ENCODE measurements at regions not wholly inside any gene's neighbourhood (a gene's known extent, or its start where the extent isn't known, plus 50 kb on each side); places are given as distances from the start of the nearest gene placed in this dataset.

DNA sequence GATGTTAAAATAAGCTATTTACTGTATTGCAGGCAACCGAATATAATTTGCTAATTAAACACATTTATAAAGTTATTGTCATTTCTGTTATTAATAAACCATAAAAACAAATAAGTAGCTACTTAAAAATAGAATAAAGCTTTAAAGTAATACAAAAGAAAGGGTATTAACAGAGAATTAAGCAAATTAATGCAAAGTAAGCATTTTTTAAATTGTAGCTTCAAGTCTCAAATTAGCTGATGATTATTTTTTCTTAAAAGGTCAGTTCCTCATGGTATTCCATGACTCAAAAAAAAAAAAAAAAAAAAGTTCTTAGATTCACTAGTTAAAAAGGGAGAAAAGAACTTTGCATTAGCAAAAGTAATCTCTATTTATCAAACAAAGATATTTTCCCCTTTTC lies 292.5 kb downstream of the SLITRK1 start:
- H3K27ac ChIP-seq (ENCODE audit: low read length) = no peak overlapping the region
- DNase-seq (no peak), ATAC-seq (no peak)
- no peaks in the 10 kb centered on the region for H3K9me2 ChIP-seq (replicated peaks; ENCODE audit: low read length)
- H4K20me1 ChIP-seq (ENCODE audit: low read length) = no peaks in the 10 kb centered on the region
- no peak overlapping the region for H3K9ac ChIP-seq (ENCODE audit: low read length)
- intact Hi-C loops (cut with micrococcal nuclease) = no loop called here
- no peaks in the 10 kb centered on the region for H3K79me2 ChIP-seq (ENCODE audit: low read length)
- CTCF ChIA-PET = interaction anchor here (0.6 kb wide), 1 partner anchor 541 kb away, joined by 7 read pairs; no protein-coding TSS in a partner anchor
- no peaks in the 10 kb centered on the region for H3K4me1 ChIP-seq (ENCODE audit: insufficient read depth, low read length)
- POLR2A ChIA-PET (ENCODE audit: unreplicated experiment) = no interaction called here
- H3K36me3 ChIP-seq (ENCODE audit: low read depth, low read length) = no peaks in the 10 kb centered on the region
- no peak overlapping the region for H3K4me2 ChIP-seq (ENCODE audit: low read length)
- no TSS peak for BruUV-seq (replicated peaks)
- no peaks in the 10 kb centered on the region for H3F3A ChIP-seq (ENCODE audit: low read length, unreplicated experiment)
- no peak overlapping the region for H2AFZ ChIP-seq (ENCODE audit: low read length)
- H3K27me3 ChIP-seq (ENCODE audit: low read length) = no peaks in the 10 kb centered on the region
- no peak overlapping the region for H3K4me3 ChIP-seq (ENCODE audit: low read length)
- no peaks in the 10 kb centered on the region for H3K9me3 ChIP-seq (ENCODE audit: low read length)
- no peak for TF ChIP-seq CTCF (conservative IDR thresholded peaks at IDR 0.05; ENCODE audit: low read depth, low read length)
- TF ChIP-seq EZH2phosphoT487 (IDR thresholded peaks at IDR 0.05; ENCODE audit: borderline replicate concordance, low read length) = no peak
- TF ChIP-seq EZH2 (IDR thresholded peaks at IDR 0.05; ENCODE audit: low read length, unreplicated experiment) = no peak

DNA sequence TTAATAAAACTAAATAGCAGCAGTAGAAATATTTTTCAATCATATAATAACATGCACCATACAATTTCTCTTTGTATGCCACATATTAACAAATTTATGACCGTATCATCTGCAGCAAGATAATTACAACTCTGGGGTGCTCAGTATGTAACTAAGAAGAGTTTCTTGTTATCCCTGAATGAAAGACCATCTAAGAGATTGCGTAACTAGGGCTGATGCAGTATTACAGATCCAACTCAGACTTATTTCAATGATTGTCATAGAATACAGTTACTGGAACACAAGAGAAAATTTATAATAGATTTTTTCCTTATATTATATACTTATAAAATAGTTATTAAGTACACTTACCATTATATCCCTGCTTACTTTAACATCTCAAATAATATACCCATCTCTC lies 305.1 kb downstream of the SLITRK1 start:
- ChIA-PET CTCF (no interaction called here), POLR2A (ENCODE audit: unreplicated experiment) (no interaction called here)
- no TSS peak for BruUV-seq (replicated peaks)
- Histone ChIP-seq H3K79me2 (ENCODE audit: low read length) (no peaks in the 10 kb centered on the region), H2AFZ (ENCODE audit: low read length) (no peak overlapping the region), H3K9ac (ENCODE audit: low read length) (no peak overlapping the region), H3K9me2 (replicated peaks; ENCODE audit: low read length) (no peaks in the 10 kb centered on the region), H3K9me3 (ENCODE audit: low read length) (no peaks in the 10 kb centered on the region), H3K36me3 (ENCODE audit: low read depth, low read length) (no peaks in the 10 kb centered on the region), H3K27me3 (ENCODE audit: low read length) (no peaks in the 10 kb centered on the region), H3K4me2 (ENCODE audit: low read length) (no peak overlapping the region), H3K4me1 (ENCODE audit: insufficient read depth, low read length) (no peaks in the 10 kb centered on the region), H4K20me1 (ENCODE audit: low read length) (no peaks in the 10 kb centered on the region), H3K27ac (ENCODE audit: low read length) (no peak overlapping the region), H3F3A (ENCODE audit: low read length, unreplicated experiment) (no peaks in the 10 kb centered on the region), H3K4me3 (ENCODE audit: low read length) (no peak overlapping the region)
- no peak for ATAC-seq
- intact Hi-C loops (cut with micrococcal nuclease) = no loop called here
- no peak for DNase-seq
- TF ChIP-seq EZH2phosphoT487 (IDR thresholded peaks at IDR 0.05; ENCODE audit: borderline replicate concordance, low read length) (no peak), CTCF (conservative IDR thresholded peaks at IDR 0.05; ENCODE audit: low read depth, low read length) (no peak), EZH2 (IDR thresholded peaks at IDR 0.05; ENCODE audit: low read length, unreplicated experiment) (no peak)

DNA sequence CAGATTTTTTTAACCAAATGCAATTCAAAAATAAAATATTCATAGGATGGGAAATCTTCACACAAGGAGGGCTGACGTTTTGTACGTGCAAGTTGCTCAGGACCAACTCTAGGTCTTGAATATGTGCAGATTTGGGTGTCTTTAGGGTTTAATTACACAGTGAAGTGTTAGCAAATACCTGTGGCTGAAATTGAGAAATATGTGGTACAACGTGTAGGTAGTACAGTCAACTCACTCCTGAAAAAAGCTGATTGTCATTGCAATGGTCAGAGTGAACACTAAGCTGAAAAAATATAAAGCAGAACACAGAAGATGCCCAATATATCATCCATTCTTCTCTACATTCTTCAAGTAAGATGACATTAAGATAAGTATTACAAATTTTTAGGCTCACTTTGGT lies 314.3 kb downstream of the SLITRK1 start:
- ATAC-seq = no peak
- intact Hi-C loops (cut with micrococcal nuclease) = no loop called here
- Histone ChIP-seq H3K4me1 (ENCODE audit: insufficient read depth, low read length) (no peaks in the 10 kb centered on the region; the same call in 1 of the 2 replicates), H3K27ac (ENCODE audit: low read length) (no peak overlapping the region), H3K4me3 (ENCODE audit: low read length) (no peak overlapping the region), H3K4me2 (ENCODE audit: low read length) (no peak overlapping the region), H2AFZ (ENCODE audit: low read length) (no peak overlapping the region), H3K36me3 (ENCODE audit: low read depth, low read length) (no peaks in the 10 kb centered on the region), H3K9ac (ENCODE audit: low read length) (no peak overlapping the region), H3K27me3 (ENCODE audit: low read length) (no peaks in the 10 kb centered on the region), H3K9me2 (replicated peaks; ENCODE audit: low read length) (no peaks in the 10 kb centered on the region), H3K9me3 (ENCODE audit: low read length) (no peaks in the 10 kb centered on the region), H4K20me1 (ENCODE audit: low read length) (no peaks in the 10 kb centered on the region), H3F3A (ENCODE audit: low read length, unreplicated experiment) (no peaks in the 10 kb centered on the region), H3K79me2 (ENCODE audit: low read length) (no peaks in the 10 kb centered on the region)
- BruUV-seq (replicated peaks) = no TSS peak
- no peak for DNase-seq
- ChIA-PET CTCF (no interaction called here), POLR2A (ENCODE audit: unreplicated experiment) (no interaction called here)
- TF ChIP-seq CTCF (conservative IDR thresholded peaks at IDR 0.05; ENCODE audit: low read depth, low read length) (no peak), EZH2 (IDR thresholded peaks at IDR 0.05; ENCODE audit: low read length, unreplicated experiment) (no peak), EZH2phosphoT487 (IDR thresholded peaks at IDR 0.05; ENCODE audit: borderline replicate concordance, low read length) (no peak)
